Esophagus muscularis mucosa (tissue), 4 donors: ENCODE measurements at regions not wholly inside any gene's neighbourhood (a gene's known extent, or its start where the extent isn't known, plus 50 kb on each side); places are given as distances from the start of the nearest gene placed in this dataset.

Experiments
- CTCF ChIP-seq, 3 experiments: fragments of 200-600 bp in 2 of 3; fragments of 450-650 bp in 1 of 3; sonication (generic) in 2 of 3; IDR thresholded peaks; one replicate each; pipeline ENCODE4 v1.5.1; 2017 to 2019; ENCODE audit warnings: antibody characterized with exemption in 3 of 3, mild to moderate bottlenecking in 2 of 3, moderate library complexity in 1 of 3
- EP300 ChIP-seq: sonication (generic); formaldehyde crosslinking; IDR thresholded peaks from one replicate; pipeline ENCODE4 v1.6.1; 2017; ENCODE audit warnings: antibody characterized with exemption
- POLR2A ChIP-seq: fragments of 450-650 bp; IDR thresholded peaks from one replicate; pipeline ENCODE4 v1.6.1; 2017; ENCODE audit warnings: antibody characterized with exemption, moderate library complexity, mild to moderate bottlenecking, low read depth

- TF ChIP-seq CTCF (IDR thresholded peaks at IDR 0.05) (no peak), POLR2A (no peak), EP300 (no peak)
Measured at GRCh38 chr6:17212546-17213371, 68.4 kb upstream of the RBM24 start.
